ENCODE measurements at regions not wholly inside any gene's neighbourhood (a gene's known extent, or its start where the extent isn't known, plus 50 kb on each side); places are given as distances from the start of the nearest gene placed in this dataset.

GRCh38 chr6:2469428-2469827 is 224.0 kb upstream of the GMDS start:
- H4K20me1 ChIP-seq (ENCODE audit: insufficient read depth, low read length) = no peaks in the 10 kb centered on the region
- H3K4me3 ChIP-seq (replicated peaks in 1 of 3; ENCODE audit: insufficient read depth in 1 of 3, low read depth in 2 of 3, low read length in 3 of 3) = no peak overlapping the region
- DNase-seq (ENCODE audit: low spot score) (no peak), ATAC-seq (no peak; the same call in 2 of the 3 replicates), FAIRE-seq (no peak)
- no peak overlapping the region for H3K4me2 ChIP-seq (ENCODE audit: low read depth, low read length)
- H3K9me3 ChIP-seq (ENCODE audit: low read length) = no peaks in the 10 kb centered on the region
- H3K4me1 ChIP-seq (ENCODE audit: insufficient read depth, low read length) = peaks cover 6% of the 10 kb centered on the region
- no peaks in the 10 kb centered on the region for H3K79me2 ChIP-seq (ENCODE audit: insufficient read depth, low read length)
- no peak overlapping the region for H3K27ac ChIP-seq (ENCODE audit: extremely low read length, insufficient read depth, low read length)
- ChIA-PET POLR2A (no interaction called here), CTCF (ENCODE audit: low intra/inter-chr PET ratio, low total read pairs) (no interaction called here)
- H2AFZ ChIP-seq (ENCODE audit: low read length) = no peak overlapping the region
- no TSS peak for BruUV-seq (replicated peaks)
- TF ChIP-seq MNT (IDR thresholded peaks at IDR 0.05) (peak; percentile 69), CTCF (CRISPR knock-in tag; IDR thresholded peaks at IDR 0.05) (0 out of 2 replicates have a peak, but pooled peaks have one; percentile 4), DRAP1 (CRISPR knock-in tag; IDR thresholded peaks at IDR 0.05) (no peak)
- H3K27me3 ChIP-seq (ENCODE audit: control insufficient read depth in 1 of 2, insufficient read depth in 2 of 2, low read length in 2 of 2) = peaks cover 5 to 23% of the 10 kb centered on the region in 2 experiments; a peak in 2 of 5 replicates
- no peak overlapping the region for H3K9ac ChIP-seq (ENCODE audit: insufficient read depth, low read depth, low read length)
- intact Hi-C loops (cut with micrococcal nuclease; ENCODE audit: unreplicated experiment) (no loop called here), in situ Hi-C loops (cut with HindIII; ENCODE audit: extremely low pct_ligation_motif_present, low pct_unique_long_range_greater_than_20kb) (no loop called here)
- H3K36me3 ChIP-seq (replicated peaks in 1 of 2; ENCODE audit: control insufficient read depth in 1 of 2, insufficient read depth in 2 of 2, low read length in 2 of 2) = no peaks in the 10 kb centered on the region
- WGBS (ENCODE audit: low lambda C conversion rate) = 51% methylated on average over 6 of the region's 8 CpGs

GRCh38 chr6:2468601-2468955 is 223.2 kb upstream of the GMDS start:
- no peak overlapping the region for H3K4me3 ChIP-seq (replicated peaks in 1 of 3; ENCODE audit: insufficient read depth in 1 of 3, low read depth in 2 of 3, low read length in 3 of 3)
- in situ Hi-C loops (cut with HindIII; ENCODE audit: extremely low pct_ligation_motif_present, low pct_unique_long_range_greater_than_20kb) (no loop called here), intact Hi-C loops (cut with micrococcal nuclease; ENCODE audit: unreplicated experiment) (no loop called here)
- no peak overlapping the region for H3K4me2 ChIP-seq (ENCODE audit: low read depth, low read length)
- H3K27me3 ChIP-seq (ENCODE audit: control insufficient read depth in 1 of 2, insufficient read depth in 2 of 2, low read length in 2 of 2) = peaks cover 5 to 23% of the 10 kb centered on the region in 2 experiments; a peak in 2 of 5 replicates
- H3K9me3 ChIP-seq (ENCODE audit: low read length) = no peaks in the 10 kb centered on the region
- CTCF ChIA-PET (ENCODE audit: low intra/inter-chr PET ratio, low total read pairs) = no interaction called here
- H3K36me3 ChIP-seq (replicated peaks in 1 of 2; ENCODE audit: control insufficient read depth in 1 of 2, insufficient read depth in 2 of 2, low read length in 2 of 2) = no peaks in the 10 kb centered on the region
- BruUV-seq (replicated peaks) = no TSS peak
- H3K4me1 ChIP-seq (ENCODE audit: insufficient read depth, low read length) = peaks cover 6% of the 10 kb centered on the region
- H4K20me1 ChIP-seq (ENCODE audit: insufficient read depth, low read length) = no peaks in the 10 kb centered on the region
- no peak overlapping the region for H3K9ac ChIP-seq (ENCODE audit: insufficient read depth, low read depth, low read length)
- FAIRE-seq = no peak
- H3K27ac ChIP-seq (ENCODE audit: extremely low read length, insufficient read depth, low read length) = no peak overlapping the region
- WGBS (ENCODE audit: low lambda C conversion rate) = 39% methylated on average over 4 of the region's 4 CpGs
- POLR2A ChIA-PET = no interaction called here
- no peaks in the 10 kb centered on the region for H3K79me2 ChIP-seq (ENCODE audit: insufficient read depth, low read length)
- H2AFZ ChIP-seq (ENCODE audit: low read length) = no peak overlapping the region
- no peak for ATAC-seq
- DNase-seq (ENCODE audit: low spot score) = no peak
- TF ChIP-seq TRIM24 (CRISPR knock-in tag; IDR thresholded peaks at IDR 0.05) (no peak), KAT2B (IDR thresholded peaks at IDR 0.05; ENCODE audit: borderline replicate concordance, low read depth, low read length) (no peak), HNRNPK (IDR thresholded peaks at IDR 0.05; ENCODE audit: low read depth, low read length, poor library complexity, severe bottlenecking) (peak; percentile 13), MXD1 (CRISPR knock-in tag; IDR thresholded peaks at IDR 0.05) (no peak)
